ENCODE measurements at regions not wholly inside any gene's neighbourhood (a gene's known extent, or its start where the extent isn't known, plus 50 kb on each side); places are given as distances from the start of the nearest gene placed in this dataset.
A peak's percentile ranks its signal among the peaks of the same experiment; 100 is the strongest.

- TF ChIP-seq PRDM4 (tag by site-specific recombination; IDR thresholded peaks at IDR 0.05) (no peak), ZNF274 (IDR thresholded peaks at IDR 0.05; ENCODE audit: low read length) (no peak), ZNF274 (tag by site-specific recombination; IDR thresholded peaks at IDR 0.05; ENCODE audit: borderline replicate concordance) (no peak), ZNF426 (tag by site-specific recombination; IDR thresholded peaks at IDR 0.05) (no peak), ZNF555 (tag by site-specific recombination; conservative IDR thresholded peaks at IDR 0.05) (no peak)
These were observed 600.3 kb downstream of the MID1IP1 start (continued) for GRCh38 chrX:39401483-39402110.

DNA sequence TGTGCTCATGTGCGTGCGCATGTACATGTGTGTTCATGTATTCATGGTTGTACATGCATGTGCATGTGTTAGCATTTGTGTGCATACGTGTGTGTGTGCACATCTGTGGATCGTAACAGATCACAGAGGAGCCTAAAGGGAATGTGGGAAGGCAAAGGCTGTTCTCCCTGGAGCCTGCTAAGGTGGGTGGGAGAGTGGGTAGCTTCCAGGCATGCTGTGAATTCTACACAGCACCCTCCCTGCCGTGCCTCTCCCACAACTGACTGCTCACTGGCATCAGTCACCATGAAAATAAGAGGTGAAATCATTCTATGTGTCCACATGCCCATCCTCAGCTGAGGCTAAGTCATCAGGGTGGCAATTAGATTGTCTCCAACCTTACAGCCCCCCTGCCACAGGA is 600.9 kb downstream of the MID1IP1 start:
- Histone ChIP-seq H3K4me1 (ENCODE audit: control insufficient read depth, insufficient read depth, low read length) (no peaks in the 10 kb centered on the region), H3K4me3 (ENCODE audit: low read depth, low read length) (no peak overlapping the region), H3K9me3 (ENCODE audit: control insufficient read depth, insufficient read depth, low read depth, low read length) (no peaks in the 10 kb centered on the region), H3K27ac (ENCODE audit: extremely low read depth, low read depth, low read length) (no peak overlapping the region), H3K36me3 (ENCODE audit: control insufficient read depth in 2 of 2, insufficient read depth in 1 of 2, low read length in 2 of 2) (no peaks in the 10 kb centered on the region)
- no peak for TF ChIP-seq ZNF747 (tag by site-specific recombination; IDR thresholded peaks at IDR 0.05)
- 0 out of 2 replicates have a peak, but pooled peaks have one; percentile 22 for TF ChIP-seq EGR2 (tag by site-specific recombination; IDR thresholded peaks at IDR 0.05; ENCODE audit: low read depth)
- ChIA-PET POLR2A (no interaction called here), CTCF (no interaction called here)

DNA sequence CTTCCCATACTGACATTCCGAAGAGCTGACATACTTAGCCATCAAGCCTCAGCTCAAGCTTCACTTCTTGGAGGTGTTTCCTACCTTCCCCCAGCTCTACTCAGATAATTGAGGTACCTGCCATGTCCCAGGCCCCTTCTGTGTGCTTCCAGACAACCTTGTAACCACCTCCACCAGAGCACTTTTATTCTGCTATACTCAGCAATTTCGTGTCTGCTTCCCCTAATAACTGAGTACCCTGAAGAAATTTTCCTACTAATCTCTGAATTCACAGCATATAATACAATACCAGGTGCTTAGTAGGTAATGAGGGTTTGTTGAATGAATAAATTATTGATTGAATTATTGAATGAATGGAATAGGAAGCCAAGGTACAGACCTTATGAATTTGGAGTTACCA is 605.5 kb downstream of the MID1IP1 start:
- Histone ChIP-seq H3K27ac (ENCODE audit: extremely low read depth, low read depth, low read length) (no peak overlapping the region), H3K9me3 (ENCODE audit: control insufficient read depth, insufficient read depth, low read depth, low read length) (no peaks in the 10 kb centered on the region), H3K4me3 (ENCODE audit: low read depth, low read length) (no peak overlapping the region), H3K4me1 (ENCODE audit: control insufficient read depth, insufficient read depth, low read length) (no peaks in the 10 kb centered on the region), H3K36me3 (ENCODE audit: control insufficient read depth in 2 of 2, insufficient read depth in 1 of 2, low read length in 2 of 2) (no peaks in the 10 kb centered on the region)
- CTCF ChIA-PET = no interaction called here
- no peak for TF ChIP-seq ZNF248 (tag by site-specific recombination; IDR thresholded peaks at IDR 0.05)
- POLR2A ChIA-PET = no interaction called here

DNA sequence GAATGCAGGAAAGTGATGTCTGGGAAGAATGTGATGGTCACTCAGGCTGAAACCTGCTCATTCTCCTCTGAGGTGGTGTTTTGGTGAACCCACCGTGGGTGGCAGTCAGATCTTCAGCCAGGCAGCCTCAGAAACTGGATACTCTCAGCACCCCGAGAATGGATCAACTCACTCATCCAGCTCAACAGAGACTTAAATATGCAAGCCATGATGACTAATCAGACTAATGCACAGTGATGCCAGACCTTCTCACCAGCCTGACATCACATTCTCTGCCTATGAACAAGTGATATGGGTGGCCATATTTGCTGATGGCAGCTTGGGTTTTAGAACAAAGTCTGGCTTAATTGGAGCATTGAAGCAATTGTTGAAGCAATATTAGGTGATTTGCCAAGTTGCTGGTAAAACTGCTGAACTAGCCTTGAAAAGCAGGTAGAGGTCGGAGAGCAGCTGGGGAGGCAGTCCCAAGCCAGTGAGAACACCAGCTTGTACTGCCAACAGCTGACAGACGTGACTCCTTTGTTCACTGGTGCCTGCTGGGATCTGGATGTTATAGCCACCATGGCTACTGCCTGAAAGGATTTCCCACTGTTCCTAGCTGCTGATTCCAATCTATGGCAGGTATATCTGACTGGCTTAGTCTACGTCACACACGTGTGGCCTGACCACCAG is 608.1 kb downstream of the MID1IP1 start:
- CTCF ChIA-PET = interaction anchor here (1.1 kb wide), 1 partner anchor 26 kb away, joined by 3 read pairs; no protein-coding TSS in a partner anchor
- Histone ChIP-seq H3K36me3 (ENCODE audit: control insufficient read depth in 2 of 2, insufficient read depth in 1 of 2, low read length in 2 of 2) (no peaks in the 10 kb centered on the region), H3K4me1 (ENCODE audit: control insufficient read depth, insufficient read depth, low read length) (no peaks in the 10 kb centered on the region), H3K27ac (ENCODE audit: extremely low read depth, low read depth, low read length) (no peak overlapping the region), H3K9me3 (ENCODE audit: control insufficient read depth, insufficient read depth, low read depth, low read length) (no peaks in the 10 kb centered on the region), H3K4me3 (ENCODE audit: low read depth, low read length) (no peak overlapping the region)
- TF ChIP-seq ZNF157 (tag by site-specific recombination; IDR thresholded peaks at IDR 0.05) = no peak
- no peak for TF ChIP-seq ZNF664 (tag by site-specific recombination; IDR thresholded peaks at IDR 0.05)
- no peak for TF ChIP-seq MYNN (tag by site-specific recombination; IDR thresholded peaks at IDR 0.05; ENCODE audit: borderline replicate concordance)
- TF ChIP-seq PRDM1 (tag by site-specific recombination; IDR thresholded peaks at IDR 0.05) = no peak
- TF ChIP-seq, protein P1, sequence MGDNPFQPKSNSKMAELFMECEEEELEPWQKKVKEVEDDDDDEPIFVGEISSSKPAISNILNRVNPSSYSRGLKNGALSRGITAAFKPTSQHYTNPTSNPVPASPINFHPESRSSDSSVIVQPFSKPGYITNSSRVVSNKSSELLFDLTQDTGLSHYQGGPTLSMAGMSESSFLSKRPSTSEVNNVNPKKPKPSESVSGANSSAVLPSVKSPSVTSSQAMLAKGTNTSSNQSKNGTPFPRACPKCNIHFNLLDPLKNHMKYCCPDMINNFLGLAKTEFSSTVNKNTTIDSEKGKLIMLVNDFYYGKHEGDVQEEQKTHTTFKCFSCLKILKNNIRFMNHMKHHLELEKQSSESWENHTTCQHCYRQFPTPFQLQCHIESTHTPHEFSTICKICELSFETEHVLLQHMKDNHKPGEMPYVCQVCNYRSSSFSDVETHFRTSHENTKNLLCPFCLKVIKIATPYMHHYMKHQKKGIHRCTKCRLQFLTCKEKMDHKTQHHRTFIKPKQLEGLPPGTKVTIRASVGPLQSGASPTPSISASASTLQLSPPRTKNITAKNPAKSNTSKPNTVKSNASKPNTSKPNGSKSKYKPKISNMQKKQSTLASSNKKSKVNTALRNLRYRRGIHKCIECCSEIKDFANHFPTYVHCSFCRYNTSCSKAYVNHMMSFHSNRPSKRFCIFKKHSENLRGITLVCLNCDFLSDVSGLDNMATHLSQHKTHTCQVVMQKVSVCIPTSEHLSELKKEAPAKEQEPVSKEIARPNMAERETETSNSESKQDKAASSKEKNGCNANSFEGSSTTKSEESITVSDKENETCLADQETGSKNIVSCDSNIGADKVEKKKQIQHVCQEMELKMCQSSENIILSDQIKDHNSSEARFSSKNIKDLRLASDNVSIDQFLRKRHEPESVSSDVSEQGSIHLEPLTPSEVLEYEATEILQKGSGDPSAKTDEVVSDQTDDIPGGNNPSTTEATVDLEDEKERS (tag by site-specific recombination; IDR thresholded peaks at IDR 0.05) = no peak
- POLR2A ChIA-PET = no interaction called here

All from HEK293 (cell line).